ENCODE measurements at regions not wholly inside any gene's neighbourhood (a gene's known extent, or its start where the extent isn't known, plus 50 kb on each side); places are given as distances from the start of the nearest gene placed in this dataset.

GRCh38 chr2:19758658-19759057 lies 143.1 kb downstream of the TTC32 start:
- H3K27me3 ChIP-seq (ENCODE audit: control insufficient read depth, low read length): no peaks in the 10 kb centered on the region
- no peaks in the 10 kb centered on the region for H3F3A ChIP-seq (ENCODE audit: control insufficient read depth, insufficient read depth)
- no peaks in the 10 kb centered on the region for H3K9me2 ChIP-seq (replicated peaks; ENCODE audit: control insufficient read depth, low read length)
- no peaks in the 10 kb centered on the region for H3K4me1 ChIP-seq (ENCODE audit: control insufficient read depth, low read length)
- no peak overlapping the region for H3K27ac ChIP-seq (ENCODE audit: low read depth, low read length)
- no peaks in the 10 kb centered on the region for H3K79me2 ChIP-seq (ENCODE audit: control insufficient read depth, low read length)
- H3K36me3 ChIP-seq (ENCODE audit: control insufficient read depth, low read length): no peaks in the 10 kb centered on the region
- no peaks in the 10 kb centered on the region for H3K9me3 ChIP-seq (ENCODE audit: control insufficient read depth, insufficient read depth, low read length)
- H3K4me3 ChIP-seq (ENCODE audit: low read length): no peak overlapping the region
- H4K20me1 ChIP-seq (ENCODE audit: control insufficient read depth, insufficient read depth, low read depth, low read length): no peaks in the 10 kb centered on the region
- no peak for TF ChIP-seq EZH2phosphoT487 (IDR thresholded peaks at IDR 0.05; ENCODE audit: borderline replicate concordance, low read length)
- TF ChIP-seq CTCF (IDR thresholded peaks at IDR 0.05; ENCODE audit: low read depth, low read length, poor library complexity, severe bottlenecking): no peak
- H3K4me2 ChIP-seq (ENCODE audit: low read length): no peak overlapping the region

GRCh38 chr2:19757586-19757985 lies 144.2 kb downstream of the TTC32 start:
- Histone ChIP-seq H3K4me2 (ENCODE audit: low read length) (no peak overlapping the region), H3K79me2 (ENCODE audit: control insufficient read depth, low read length) (no peaks in the 10 kb centered on the region), H3K36me3 (ENCODE audit: control insufficient read depth, low read length) (no peaks in the 10 kb centered on the region), H3K27ac (ENCODE audit: low read depth, low read length) (no peak overlapping the region), H3F3A (ENCODE audit: control insufficient read depth, insufficient read depth) (no peaks in the 10 kb centered on the region), H3K4me3 (ENCODE audit: low read length) (no peak overlapping the region), H3K27me3 (ENCODE audit: control insufficient read depth, low read length) (no peaks in the 10 kb centered on the region), H4K20me1 (ENCODE audit: control insufficient read depth, insufficient read depth, low read depth, low read length) (no peaks in the 10 kb centered on the region), H3K9me2 (replicated peaks; ENCODE audit: control insufficient read depth, low read length) (no peaks in the 10 kb centered on the region), H3K9me3 (ENCODE audit: control insufficient read depth, insufficient read depth, low read length) (no peaks in the 10 kb centered on the region), H3K4me1 (ENCODE audit: control insufficient read depth, low read length) (no peaks in the 10 kb centered on the region)
- TF ChIP-seq EZH2phosphoT487 (IDR thresholded peaks at IDR 0.05; ENCODE audit: borderline replicate concordance, low read length): no peak
- no peak for TF ChIP-seq CTCF (IDR thresholded peaks at IDR 0.05; ENCODE audit: low read depth, low read length, poor library complexity, severe bottlenecking)

- no peak overlapping the region for H3K4me2 ChIP-seq (ENCODE audit: low read length)
- no peaks in the 10 kb centered on the region for H3K9me3 ChIP-seq (ENCODE audit: control insufficient read depth, insufficient read depth, low read length)
- no peak overlapping the region for H3K27ac ChIP-seq (ENCODE audit: low read depth, low read length)
- no peaks in the 10 kb centered on the region for H3K27me3 ChIP-seq (ENCODE audit: control insufficient read depth, low read length)
- no peaks in the 10 kb centered on the region for H3K9me2 ChIP-seq (replicated peaks; ENCODE audit: control insufficient read depth, low read length)
- no peaks in the 10 kb centered on the region for H4K20me1 ChIP-seq (ENCODE audit: control insufficient read depth, insufficient read depth, low read depth, low read length)
- TF ChIP-seq CTCF (IDR thresholded peaks at IDR 0.05; ENCODE audit: low read depth, low read length, poor library complexity, severe bottlenecking): no peak
- no peak for TF ChIP-seq EZH2phosphoT487 (IDR thresholded peaks at IDR 0.05; ENCODE audit: borderline replicate concordance, low read length)
- no peaks in the 10 kb centered on the region for H3F3A ChIP-seq (ENCODE audit: control insufficient read depth, insufficient read depth)
- H3K4me3 ChIP-seq (ENCODE audit: low read length): no peak overlapping the region
- no peaks in the 10 kb centered on the region for H3K79me2 ChIP-seq (ENCODE audit: control insufficient read depth, low read length)
- no peaks in the 10 kb centered on the region for H3K4me1 ChIP-seq (ENCODE audit: control insufficient read depth, low read length)
- H3K36me3 ChIP-seq (ENCODE audit: control insufficient read depth, low read length): no peaks in the 10 kb centered on the region
Measured at GRCh38 chr2:19754907-19755306, 146.9 kb downstream of the TTC32 start.

GRCh38 chr2:19753818-19754217 lies 148.0 kb downstream of the TTC32 start:
- TF ChIP-seq CTCF (IDR thresholded peaks at IDR 0.05; ENCODE audit: low read depth, low read length, poor library complexity, severe bottlenecking): no peak
- no peak for TF ChIP-seq EZH2phosphoT487 (IDR thresholded peaks at IDR 0.05; ENCODE audit: borderline replicate concordance, low read length)
- H3K9me2 ChIP-seq (replicated peaks; ENCODE audit: control insufficient read depth, low read length): no peaks in the 10 kb centered on the region
- no peaks in the 10 kb centered on the region for H3K79me2 ChIP-seq (ENCODE audit: control insufficient read depth, low read length)
- no peaks in the 10 kb centered on the region for H3K36me3 ChIP-seq (ENCODE audit: control insufficient read depth, low read length)
- H3K27ac ChIP-seq (ENCODE audit: low read depth, low read length): no peak overlapping the region
- no peaks in the 10 kb centered on the region for H4K20me1 ChIP-seq (ENCODE audit: control insufficient read depth, insufficient read depth, low read depth, low read length)
- H3K4me1 ChIP-seq (ENCODE audit: control insufficient read depth, low read length): no peaks in the 10 kb centered on the region
- no peaks in the 10 kb centered on the region for H3K27me3 ChIP-seq (ENCODE audit: control insufficient read depth, low read length)
- H3F3A ChIP-seq (ENCODE audit: control insufficient read depth, insufficient read depth): no peaks in the 10 kb centered on the region
- no peak overlapping the region for H3K4me2 ChIP-seq (ENCODE audit: low read length)
- no peaks in the 10 kb centered on the region for H3K9me3 ChIP-seq (ENCODE audit: control insufficient read depth, insufficient read depth, low read length)
- H3K4me3 ChIP-seq (ENCODE audit: low read length): no peak overlapping the region

All from DOHH2 (cell line).